ENCODE measurements at regions not wholly inside any gene's neighbourhood (a gene's known extent, or its start where the extent isn't known, plus 50 kb on each side); places are given as distances from the start of the nearest gene placed in this dataset.

GRCh38 chr9:32278991-32279390, 105.5 kb upstream of the ACO1 start:
- no peak for TF ChIP-seq POLR2A (IDR thresholded peaks at IDR 0.05)
- TF ChIP-seq, protein P1, sequence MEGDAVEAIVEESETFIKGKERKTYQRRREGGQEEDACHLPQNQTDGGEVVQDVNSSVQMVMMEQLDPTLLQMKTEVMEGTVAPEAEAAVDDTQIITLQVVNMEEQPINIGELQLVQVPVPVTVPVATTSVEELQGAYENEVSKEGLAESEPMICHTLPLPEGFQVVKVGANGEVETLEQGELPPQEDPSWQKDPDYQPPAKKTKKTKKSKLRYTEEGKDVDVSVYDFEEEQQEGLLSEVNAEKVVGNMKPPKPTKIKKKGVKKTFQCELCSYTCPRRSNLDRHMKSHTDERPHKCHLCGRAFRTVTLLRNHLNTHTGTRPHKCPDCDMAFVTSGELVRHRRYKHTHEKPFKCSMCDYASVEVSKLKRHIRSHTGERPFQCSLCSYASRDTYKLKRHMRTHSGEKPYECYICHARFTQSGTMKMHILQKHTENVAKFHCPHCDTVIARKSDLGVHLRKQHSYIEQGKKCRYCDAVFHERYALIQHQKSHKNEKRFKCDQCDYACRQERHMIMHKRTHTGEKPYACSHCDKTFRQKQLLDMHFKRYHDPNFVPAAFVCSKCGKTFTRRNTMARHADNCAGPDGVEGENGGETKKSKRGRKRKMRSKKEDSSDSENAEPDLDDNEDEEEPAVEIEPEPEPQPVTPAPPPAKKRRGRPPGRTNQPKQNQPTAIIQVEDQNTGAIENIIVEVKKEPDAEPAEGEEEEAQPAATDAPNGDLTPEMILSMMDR (IDR thresholded peaks at IDR 0.05) = no peak

Measured in prostate gland (tissue), 2 donors.